Stimulated activated CD4-positive, alpha-beta T cell treated with anti-CD3 and anti-CD28 coated beads, Interleukin-2, amount 100 ng/mL, for 24 hours (primary cell): ENCODE measurements at regions not wholly inside any gene's neighbourhood (a gene's known extent, or its start where the extent isn't known, plus 50 kb on each side); places are given as distances from the start of the nearest gene placed in this dataset.

Experiments
- DNase-seq, 2 donors: peaks; one replicate each; pipeline ENCODE4 v3.0.0-alpha.2; 2020

DNA sequence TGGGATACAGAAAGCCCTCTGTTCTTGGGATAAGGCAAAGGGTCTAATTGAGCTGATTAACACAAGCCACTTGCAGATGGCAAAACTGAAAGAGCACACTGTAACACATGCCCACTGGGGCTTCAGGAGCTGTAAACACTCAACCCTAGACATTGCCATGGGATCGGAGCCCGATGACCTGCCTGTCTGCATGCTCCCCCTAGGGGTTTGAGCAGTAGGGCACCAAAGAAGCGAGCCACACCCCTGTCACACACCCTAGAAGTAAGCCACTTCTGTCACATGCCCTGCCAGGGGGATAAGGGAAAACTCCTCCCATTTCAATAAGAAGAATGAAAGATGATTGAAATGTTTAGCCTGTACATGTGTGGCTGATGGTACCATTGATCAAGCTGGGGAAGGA, 81.3 kb upstream of the IRX6 start:
- DNase-seq, result no peak

DNA sequence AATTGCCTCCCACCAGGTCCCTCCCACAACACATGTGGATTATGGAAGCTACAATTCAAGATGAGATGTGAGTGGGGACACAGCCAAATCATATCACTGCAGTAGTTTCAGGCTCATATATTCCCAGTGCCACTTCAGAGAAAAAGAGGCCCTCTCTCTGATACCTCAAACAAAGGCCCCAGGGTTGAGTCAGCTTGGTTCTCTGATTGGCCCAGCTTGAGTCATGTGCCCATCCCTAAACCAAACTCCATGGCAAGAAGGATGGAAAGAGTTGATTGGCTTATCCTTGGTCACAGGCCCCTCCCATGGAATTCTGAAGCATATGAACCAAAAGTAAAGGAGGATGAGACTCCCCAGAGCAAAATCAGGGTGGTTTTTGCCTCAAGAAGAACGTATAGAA, 75.9 kb upstream of the IRX6 start:
- no peak for DNase-seq

DNA sequence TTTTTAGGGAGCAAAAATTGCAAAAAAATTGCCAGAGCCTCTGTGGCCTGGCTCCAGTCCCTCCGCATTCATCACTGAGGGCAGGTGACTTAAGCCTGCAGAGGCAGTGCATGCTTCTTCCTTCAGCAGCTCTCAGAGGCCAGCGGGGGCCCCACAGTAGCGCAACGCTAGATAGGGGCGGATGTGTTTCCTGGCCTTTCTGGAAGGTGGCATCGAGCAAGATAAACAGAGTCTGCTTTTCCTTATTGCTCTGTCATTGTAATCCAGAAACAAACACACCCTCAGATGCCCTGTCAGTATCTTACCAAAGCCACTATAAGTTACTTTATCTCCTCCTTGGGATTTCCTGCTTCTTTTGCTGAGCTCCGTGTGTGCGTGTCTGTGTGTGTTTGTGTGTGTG, 75.5 kb upstream of the IRX6 start:
- no peak for DNase-seq

DNA sequence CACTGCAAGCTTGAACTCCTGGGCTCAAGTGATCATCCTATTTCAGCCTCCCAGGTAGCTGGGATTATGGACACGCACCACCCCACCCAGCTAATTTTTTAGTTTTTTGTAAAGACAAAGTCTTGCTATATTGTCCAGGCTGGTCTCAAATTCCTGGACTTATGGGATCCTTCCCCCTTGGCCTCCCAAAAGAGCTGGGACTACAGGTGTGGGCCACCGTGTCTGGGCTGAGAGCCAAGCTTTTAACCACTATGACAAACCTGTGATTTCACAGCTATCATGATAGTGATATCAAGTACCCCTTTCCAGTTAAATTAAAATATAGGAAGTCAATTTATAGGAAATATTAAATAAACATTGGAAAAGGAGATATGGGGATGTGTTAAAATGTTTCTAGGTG, 74.6 kb upstream of the IRX6 start:
- DNase-seq, result no peak

DNA sequence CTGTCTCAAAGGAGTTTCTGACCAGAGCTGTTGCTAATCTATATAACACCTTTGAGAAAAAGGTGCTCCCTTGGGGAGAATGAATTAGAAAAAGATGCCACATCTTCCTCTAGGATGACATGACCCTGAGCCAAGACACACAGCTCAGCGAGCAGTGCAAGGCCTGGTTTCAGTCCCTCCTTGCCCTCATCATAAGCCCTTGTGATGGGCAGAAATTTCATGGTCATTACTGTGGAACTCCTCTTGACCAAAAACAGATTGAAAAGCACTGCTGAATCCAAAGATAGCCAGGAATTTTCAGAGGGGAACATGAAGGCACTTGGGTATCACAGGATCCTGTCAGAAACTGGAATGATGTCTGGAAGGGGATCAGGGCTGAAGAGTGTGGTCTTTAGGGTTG, 74.1 kb upstream of the IRX6 start:
- DNase-seq, result no peak

DNA sequence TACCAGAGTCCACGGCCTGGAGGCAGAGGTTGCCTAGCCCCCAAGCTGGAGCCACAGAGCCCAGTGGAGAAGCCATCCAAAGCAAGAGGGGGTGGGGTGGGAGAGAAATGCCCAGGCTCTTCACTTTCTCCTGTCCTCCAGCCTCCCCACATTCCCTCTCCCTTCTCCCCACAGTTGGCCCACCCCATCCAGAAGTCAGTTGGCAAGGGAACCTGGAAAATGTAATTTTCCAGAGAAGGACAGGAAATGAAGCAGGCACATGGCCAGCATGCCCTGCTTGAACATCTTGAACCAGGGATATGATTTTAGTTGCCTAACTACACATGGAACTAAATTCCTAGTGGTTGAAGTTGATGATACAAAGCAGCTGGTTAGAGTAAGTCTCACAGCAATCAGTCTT, 73.3 kb upstream of the IRX6 start:
- no peak for DNase-seq

DNA sequence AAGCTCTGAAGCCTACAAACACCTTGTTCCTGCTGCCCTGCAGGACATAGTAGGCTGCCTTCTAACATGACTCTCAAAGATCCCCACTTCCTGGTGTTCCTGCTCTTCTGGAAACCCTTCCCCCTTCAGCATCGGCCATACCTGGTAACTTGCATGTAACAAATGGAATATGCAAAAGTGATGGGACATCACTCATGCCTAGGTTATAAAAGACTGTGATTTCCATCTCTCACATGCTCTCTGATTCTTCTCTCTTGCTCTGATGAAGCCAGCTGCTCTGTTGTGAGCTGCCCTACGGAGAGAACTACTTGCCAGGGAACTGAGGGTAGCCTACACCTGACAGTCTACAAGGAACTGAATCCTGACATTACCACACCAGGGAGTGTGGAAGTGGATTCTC, 72.9 kb upstream of the IRX6 start:
- DNase-seq, result no peak

DNA sequence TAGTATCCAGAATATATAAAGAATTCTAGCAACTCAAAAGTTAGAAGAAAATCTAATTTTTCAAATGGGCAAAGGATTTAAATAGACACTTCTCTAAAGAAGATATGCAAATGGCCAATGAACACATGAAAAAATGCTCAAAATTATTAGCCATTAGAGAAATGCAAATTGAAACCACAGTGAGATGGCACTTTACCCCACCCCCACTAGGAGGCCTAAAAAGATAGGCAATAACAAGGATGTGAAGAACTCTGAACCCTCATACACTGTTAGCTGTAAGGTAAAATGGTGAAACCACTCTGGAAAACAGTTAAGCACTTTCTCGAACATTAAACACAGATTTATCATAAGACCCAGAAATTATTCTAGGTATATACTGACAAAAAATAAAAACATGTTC, 71.4 kb upstream of the IRX6 start:
- no peak for DNase-seq

DNA sequence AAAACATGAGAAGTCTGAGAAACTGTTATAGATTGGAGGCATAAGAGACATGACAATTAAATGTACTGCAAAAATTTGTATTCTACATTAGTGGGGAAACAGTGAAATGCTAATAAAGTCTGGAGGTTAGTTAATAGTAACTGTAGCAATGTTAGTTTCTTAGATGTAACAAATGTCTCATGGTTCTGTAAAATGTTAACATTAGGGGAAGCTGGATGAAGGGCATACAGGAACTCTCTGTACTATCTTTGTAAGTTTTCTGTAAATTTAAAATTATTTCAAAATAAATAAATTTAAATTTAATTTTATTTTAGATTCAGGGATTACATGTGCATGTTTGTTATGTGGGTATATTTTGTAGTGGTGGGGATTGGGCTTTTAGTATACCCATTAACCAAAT, 70.0 kb upstream of the IRX6 start:
- DNase-seq, result no peak

DNA sequence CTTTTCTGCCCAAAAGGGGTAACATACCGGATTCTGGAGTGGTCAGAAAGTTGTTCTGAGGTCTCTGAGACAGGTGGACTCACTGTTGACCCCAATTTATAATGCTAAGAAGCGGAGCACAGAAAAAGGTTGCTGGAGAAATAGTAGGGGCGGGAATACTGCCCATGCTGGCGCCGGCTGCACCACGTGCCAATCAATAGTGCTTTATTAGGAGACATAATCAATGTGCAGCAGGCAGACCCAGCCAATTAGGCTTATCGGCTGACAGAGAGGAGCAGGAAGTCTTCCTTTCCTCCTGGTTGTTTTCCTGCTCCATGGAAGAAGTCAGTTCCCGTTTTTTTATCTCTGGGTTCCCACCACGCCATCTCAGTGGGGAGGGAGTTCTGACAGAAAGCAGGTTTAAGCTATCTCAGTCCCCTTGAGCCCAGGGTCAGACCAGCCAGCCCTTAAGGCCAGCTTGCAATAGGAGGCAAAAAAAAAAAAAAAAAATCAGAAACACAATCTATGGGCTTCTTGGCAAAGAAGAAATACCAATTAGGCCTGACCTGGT, 68.2 kb upstream of the IRX6 start:
- DNase-seq, result no peak

DNA sequence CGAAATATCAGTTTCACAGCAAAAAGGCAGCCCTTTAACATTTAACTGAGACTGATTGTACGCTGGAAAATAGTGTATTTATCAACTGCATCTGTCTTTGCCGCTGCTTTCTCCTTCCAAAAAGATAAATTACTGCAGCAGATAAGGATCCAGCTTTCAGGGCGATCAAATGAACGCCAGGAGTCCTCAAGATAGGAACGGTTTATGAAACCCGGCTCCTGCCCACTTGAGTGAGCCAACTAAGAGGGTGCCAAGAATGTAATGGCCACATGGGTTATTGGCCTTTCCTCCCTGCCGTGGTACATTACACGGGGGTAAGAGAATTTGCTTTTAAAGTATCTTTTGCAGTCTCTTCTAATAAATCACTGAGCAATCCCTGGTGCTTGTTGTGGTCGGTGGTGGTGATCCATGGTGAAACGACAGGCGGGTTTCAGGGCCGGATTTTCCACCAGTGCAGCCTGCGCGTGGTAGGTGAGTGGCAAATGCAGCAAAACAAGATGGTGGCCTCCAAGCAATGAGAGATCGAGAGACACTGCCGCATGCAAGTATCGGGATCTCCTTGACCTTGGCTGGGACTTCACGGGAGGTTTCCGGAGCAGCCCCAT, 67.5 kb upstream of the IRX6 start:
- DNase-seq, result no peak

DNA sequence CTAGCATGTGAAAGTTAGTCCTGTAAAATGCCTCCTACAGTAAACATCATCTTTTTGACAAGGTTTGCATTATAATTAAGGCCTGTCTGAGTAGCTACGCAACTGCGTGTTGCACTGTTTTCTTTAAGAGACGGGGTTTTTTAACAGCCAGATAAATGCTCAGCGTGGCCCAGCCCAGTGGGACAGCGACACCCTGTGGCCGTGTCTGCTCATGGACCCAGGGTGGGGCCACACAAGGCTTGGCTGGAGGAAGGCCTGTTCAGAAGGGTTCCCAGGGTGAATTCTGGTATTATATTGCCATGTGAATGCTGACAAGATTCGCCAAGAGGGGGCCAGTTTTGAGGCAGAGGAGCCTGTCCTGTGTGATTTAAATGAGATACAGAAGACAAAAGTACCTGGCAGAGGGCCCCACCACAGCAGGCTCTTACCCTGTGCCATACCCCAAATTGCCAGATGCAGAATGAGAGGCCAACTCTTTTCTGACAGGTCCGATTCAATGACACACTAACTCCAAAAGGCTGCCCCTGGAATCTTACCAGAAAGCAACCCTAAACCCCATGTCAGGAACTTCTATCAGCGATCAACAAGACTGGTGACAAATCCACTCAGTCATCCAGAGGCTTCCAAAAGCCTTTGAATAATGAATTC, 65.9 kb upstream of the IRX6 start:
- peak; percentile 37 to 68 for DNase-seq

DNA sequence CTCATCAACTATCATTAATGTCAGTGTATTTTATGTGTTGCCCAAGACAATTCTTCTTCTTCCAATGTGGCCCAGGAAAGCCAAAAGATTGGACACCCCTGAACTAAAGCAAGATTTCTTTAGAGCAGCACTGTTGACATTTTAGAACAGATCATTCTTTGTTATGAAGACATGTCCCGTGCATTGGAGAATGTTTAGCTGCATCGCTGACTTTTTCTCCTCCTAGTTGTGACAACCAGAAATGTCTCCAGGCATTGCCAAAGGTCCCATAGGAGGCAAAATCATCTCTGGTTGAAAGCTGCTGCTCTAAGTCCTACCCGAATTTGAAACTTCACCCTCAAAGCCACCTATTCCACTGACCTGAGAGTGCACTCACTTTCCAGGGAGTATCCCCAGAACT, 62.7 kb upstream of the IRX6 start:
- DNase-seq, result no peak

DNA sequence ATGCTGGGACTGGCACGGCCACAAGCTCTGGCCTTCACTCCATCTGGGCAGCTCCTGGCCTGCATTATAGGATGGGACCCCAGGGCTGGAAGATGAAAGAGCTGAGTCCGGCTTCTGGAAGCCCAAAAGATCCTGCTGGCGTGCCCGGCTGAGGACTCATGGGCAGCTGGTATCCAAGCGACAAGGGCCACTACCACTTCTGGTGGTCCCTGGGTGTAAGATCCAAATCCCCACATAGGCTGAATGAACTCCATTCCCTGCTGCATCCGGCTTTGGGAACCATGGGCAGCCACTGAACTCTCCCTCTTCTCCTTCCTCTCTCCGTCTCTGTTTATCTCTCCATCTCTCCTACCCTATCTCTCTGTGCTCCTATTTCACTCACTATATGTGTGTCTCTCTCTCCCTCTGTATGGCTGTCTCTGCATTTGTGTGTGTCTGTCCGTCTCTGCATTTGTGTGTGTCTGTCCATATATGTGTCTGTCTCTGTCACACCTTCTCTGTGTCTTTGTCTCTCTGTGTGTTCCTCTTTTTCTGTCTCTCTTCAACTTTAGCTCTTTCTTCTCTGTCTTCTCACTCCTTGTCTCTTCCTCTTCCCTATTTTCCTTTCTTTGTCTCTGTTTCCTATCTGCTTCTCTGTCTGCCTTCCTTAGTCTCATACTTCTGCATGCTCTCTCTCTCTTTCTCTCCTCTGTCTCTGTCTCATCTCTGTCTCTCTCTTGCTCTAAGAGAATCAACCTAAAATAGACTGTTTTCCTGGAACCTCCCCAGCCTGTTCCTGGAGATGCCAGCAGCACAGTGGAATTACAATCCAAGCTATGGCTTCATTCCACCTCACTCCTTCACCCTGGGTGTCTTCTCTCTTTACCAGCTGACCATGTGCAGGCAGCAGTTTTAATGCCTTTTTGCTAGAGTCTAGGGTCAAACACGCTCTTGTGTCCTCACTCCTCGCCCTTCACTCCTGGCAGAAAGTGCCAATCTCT, 60.4 kb upstream of the IRX6 start:
- no peak for DNase-seq

DNA sequence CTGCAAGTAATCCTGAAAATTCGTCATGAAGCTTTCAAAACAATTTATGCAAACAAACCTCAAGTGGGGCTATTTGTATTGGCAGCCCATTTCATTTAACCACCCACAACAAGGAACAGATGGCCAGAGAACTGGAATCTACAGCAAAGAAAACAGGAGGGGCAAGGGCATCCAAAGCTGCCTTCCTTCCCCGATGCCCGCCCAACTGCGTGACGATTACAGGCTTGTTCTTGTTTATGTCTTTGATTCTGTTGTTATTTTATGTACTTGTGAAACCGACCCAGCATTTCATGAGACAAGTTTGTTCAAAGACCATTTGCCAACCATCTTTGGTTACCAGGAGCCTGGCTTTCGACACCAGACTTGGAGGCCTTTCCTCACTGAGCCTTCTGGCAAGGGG, 59.1 kb upstream of the IRX6 start:
- no peak for DNase-seq

DNA sequence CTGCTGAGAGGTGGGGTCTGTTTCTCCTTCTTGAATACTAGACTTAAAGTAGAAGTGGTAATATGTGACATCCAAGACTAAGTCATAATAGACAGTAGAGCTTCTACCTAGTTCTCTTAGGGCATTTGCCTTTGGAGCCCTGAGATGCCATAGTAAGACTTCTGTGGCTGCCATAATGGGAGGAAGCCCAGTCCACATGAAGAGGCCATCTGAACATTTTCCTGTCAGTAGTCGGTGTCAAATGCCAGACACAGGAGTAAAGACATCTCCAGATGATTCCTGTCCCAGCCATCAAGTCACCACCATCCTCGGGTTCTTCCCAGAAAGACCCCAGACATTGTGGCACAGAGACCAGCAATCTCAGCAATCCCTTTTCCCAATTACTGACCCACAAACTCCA, 58.1 kb upstream of the IRX6 start:
- DNase-seq, result no peak

DNA sequence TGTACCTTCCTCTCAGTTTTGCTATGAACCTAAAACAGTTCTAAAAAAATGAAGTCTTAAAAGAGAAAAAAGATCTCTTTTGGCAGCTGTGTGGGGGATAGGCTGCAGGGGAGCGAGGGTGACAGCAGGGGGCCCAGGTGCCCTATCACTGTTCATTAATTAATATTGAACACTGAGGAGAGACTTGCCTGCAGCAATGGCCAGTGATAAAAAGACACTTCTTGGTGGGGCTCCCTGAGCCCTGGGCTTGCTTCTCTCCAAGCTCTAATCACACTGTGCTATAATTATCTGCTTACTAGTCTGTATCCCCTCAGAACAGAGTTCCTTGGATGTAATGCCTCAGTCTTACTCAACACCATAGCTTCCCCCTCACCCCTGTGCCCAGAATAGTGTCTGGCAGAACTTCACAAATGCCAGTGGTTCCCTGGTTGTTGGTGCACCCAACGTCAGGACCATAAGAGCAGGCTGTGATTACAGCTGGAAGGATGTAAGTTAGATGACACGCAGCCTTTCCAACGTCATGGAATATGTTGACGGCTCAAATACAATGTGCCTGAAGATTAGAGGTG, 52.0 kb upstream of the IRX6 start:
- DNase-seq, result no peak

DNA sequence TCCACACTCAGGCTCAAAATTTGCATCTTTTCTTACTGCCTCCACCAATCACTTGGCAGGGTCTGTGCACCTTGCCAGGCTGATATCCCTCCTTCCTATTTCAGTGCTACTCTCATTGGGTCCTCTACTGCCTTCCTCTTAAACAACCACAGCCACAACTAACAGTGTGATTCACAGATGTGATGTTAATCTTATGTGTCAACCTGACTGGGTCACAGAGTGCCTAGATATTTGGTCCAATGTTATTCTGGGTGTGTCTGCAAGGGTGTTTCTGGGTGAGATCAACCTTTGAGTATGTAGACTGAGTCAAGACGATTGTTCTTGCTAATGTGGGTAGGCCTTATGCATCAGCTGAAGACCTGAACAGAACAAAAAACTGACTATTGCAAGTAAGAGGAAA, 51.3 kb upstream of the IRX6 start:
- DNase-seq, result no peak

DNA sequence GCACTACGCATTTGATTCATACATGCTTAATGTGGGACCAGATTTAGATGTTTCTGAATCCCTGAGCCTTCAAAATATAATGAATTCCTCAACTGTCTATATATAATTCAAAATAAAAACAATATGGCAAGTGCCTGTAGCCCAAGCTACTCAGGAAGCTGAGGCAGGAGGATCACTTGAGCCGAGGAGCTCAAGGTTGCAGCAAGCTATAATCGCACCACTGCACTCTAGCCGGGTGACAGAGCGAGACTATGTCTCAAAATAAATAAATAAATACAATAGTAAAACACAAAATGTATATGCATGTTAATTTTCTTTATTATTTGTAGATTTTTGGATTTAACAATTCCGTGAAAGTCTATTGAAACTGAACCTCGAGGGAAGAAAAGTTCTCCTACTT, 50.6 kb upstream of the IRX6 start:
- DNase-seq, result no peak

DNA sequence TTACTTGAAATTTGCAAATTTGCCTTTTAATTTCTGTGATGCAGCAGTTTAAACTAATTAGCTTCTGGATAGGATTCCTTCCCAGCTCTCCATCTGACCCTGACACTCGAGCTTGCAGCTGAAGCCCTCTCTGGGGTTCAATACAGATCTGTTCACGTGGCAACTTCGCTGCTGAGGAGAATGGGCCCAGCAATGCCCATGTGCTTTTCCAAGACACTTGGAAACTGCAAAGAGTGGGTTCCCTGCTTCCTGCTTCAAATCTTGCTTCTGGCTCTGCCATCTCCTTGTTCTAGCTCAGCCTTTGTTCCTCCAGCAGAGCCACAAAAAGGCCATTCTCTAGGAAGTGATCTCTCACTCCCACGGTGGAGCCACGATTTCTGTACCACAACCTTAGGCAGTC, 50.0 kb upstream of the IRX6 start:
- no peak for DNase-seq
